SU-DHL-6 (cell line): ENCODE measurements at regions not wholly inside any gene's neighbourhood (a gene's known extent, or its start where the extent isn't known, plus 50 kb on each side); places are given as distances from the start of the nearest gene placed in this dataset.

Experiments used
- CTCF ChIP-seq: fragments of 200-600 bp; sonication (generic); IDR thresholded peaks from one replicate; pipeline ENCODE4 v1.5.1; 2017; ENCODE audit warnings: antibody characterized with exemption, mild to moderate bottlenecking, low read length, moderate library complexity; ENCODE audit not compliant: insufficient read depth, poor library complexity, severe bottlenecking
- EZH2phosphoT487 ChIP-seq: fragments of 200-600 bp; sonication (generic), shearing (Covaris generic); conservative IDR thresholded peaks from 2 replicates; pipeline ENCODE4 v1.6.1; 2018; ENCODE audit warnings: mild to moderate bottlenecking, antibody characterized with exemption, low read length, moderate library complexity, mixed read lengths

- TF ChIP-seq CTCF (no peak), EZH2phosphoT487 (no peak)
Measured at GRCh38 chr10:78614744-78615143, 454.0 kb upstream of the ZMIZ1 start.
